Effector memory CD4-positive, alpha-beta T cell (primary cell): ENCODE measurements at regions not wholly inside any gene's neighbourhood (a gene's known extent, or its start where the extent isn't known, plus 50 kb on each side); places are given as distances from the start of the nearest gene placed in this dataset.

Experiments used
- DNase-seq, 3 donors: peaks; one replicate each; pipeline ENCODE4 v3.0.0-alpha.2; 2020
- H3K27ac ChIP-seq: 2 replicates; pipeline ENCODE4 v1.7.0; 2013; ENCODE audit warnings: mild to moderate bottlenecking, low read length, moderate library complexity; ENCODE audit not compliant: insufficient read depth, poor library complexity, severe bottlenecking
- H3K27me3 ChIP-seq: replicated peaks from 2 replicates; pipeline ENCODE4 v1.7.0; 2013; ENCODE audit warnings: mild to moderate bottlenecking, low read length; ENCODE audit not compliant: insufficient read depth, control insufficient read depth, poor library complexity, severe bottlenecking
- H3K36me3 ChIP-seq: 2 replicates; pipeline ENCODE4 v1.7.0; 2013; ENCODE audit warnings: mild to moderate bottlenecking, low read length, moderate library complexity; ENCODE audit not compliant: control insufficient read depth, insufficient read depth
- H3K4me1 ChIP-seq: 2 replicates; pipeline ENCODE4 v1.7.0; 2013; ENCODE audit warnings: low read length, mild to moderate bottlenecking; ENCODE audit not compliant: control insufficient read depth, insufficient read depth, poor library complexity, severe bottlenecking
- H3K4me3 ChIP-seq: 2 replicates; pipeline ENCODE4 v1.7.0; 2013; ENCODE audit warnings: low read length, low read depth, mild to moderate bottlenecking; ENCODE audit not compliant: insufficient read depth, poor library complexity, severe bottlenecking
- H3K9me3 ChIP-seq: 2 replicates; pipeline ENCODE4 v1.7.0; 2013; ENCODE audit warnings: mild to moderate bottlenecking, low read length, moderate library complexity; ENCODE audit not compliant: control insufficient read depth

DNA sequence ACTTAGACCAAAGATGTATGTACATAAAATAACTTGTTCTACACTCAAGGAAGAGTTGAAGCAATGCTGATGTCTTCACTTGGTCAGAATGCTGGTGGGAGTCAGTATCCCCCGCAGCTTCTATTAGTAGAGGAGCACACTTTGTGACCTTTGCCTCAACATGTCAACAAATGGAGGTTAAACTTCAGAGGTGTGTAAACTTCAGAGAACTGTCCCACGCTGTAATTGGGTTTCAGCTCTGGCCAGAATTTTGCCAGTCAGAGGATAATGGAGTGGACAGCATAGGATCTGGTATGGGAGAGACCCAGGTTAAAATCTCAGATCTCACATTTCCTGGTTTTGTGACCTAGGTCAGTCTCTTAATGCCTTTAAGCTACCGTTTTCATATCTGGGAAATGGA lies 107.6 kb upstream of the ZNF644 start:
- Histone ChIP-seq H3K36me3 (no peaks in the 10 kb centered on the region), H3K4me1 (no peaks in the 10 kb centered on the region), H3K27ac (no peak overlapping the region), H3K9me3 (no peaks in the 10 kb centered on the region), H3K27me3 (no peaks in the 10 kb centered on the region), H3K4me3 (no peak overlapping the region)
- DNase-seq, result no peak

GRCh38 chr1:91129017-91129416 lies 107.2 kb upstream of the ZNF644 start:
- H3K27me3 ChIP-seq, result no peaks in the 10 kb centered on the region
- H3K27ac ChIP-seq, result no peak overlapping the region
- H3K4me1 ChIP-seq, result no peaks in the 10 kb centered on the region
- H3K36me3 ChIP-seq, result no peaks in the 10 kb centered on the region
- no peaks in the 10 kb centered on the region for H3K9me3 ChIP-seq
- H3K4me3 ChIP-seq, result no peak overlapping the region
- no peak for DNase-seq

GRCh38 chr1:91124989-91125417 lies 103.2 kb upstream of the ZNF644 start:
- H3K4me3 ChIP-seq, result no peak overlapping the region
- no peaks in the 10 kb centered on the region for H3K36me3 ChIP-seq
- H3K4me1 ChIP-seq, result no peaks in the 10 kb centered on the region
- H3K27me3 ChIP-seq, result no peaks in the 10 kb centered on the region
- DNase-seq, result no peak
- no peaks in the 10 kb centered on the region for H3K9me3 ChIP-seq
- no peak overlapping the region for H3K27ac ChIP-seq

GRCh38 chr1:91124290-91124985 lies 102.6 kb upstream of the ZNF644 start:
- Histone ChIP-seq H3K36me3 (no peaks in the 10 kb centered on the region), H3K4me3 (no peak overlapping the region), H3K27me3 (no peaks in the 10 kb centered on the region), H3K9me3 (no peaks in the 10 kb centered on the region), H3K27ac (no peak overlapping the region), H3K4me1 (no peaks in the 10 kb centered on the region)
- no peak for DNase-seq

GRCh38 chr1:91123773-91124172 lies 101.9 kb upstream of the ZNF644 start:
- DNase-seq, result no peak
- no peak overlapping the region for H3K4me3 ChIP-seq
- H3K4me1 ChIP-seq, result no peaks in the 10 kb centered on the region
- H3K27me3 ChIP-seq, result no peaks in the 10 kb centered on the region
- no peaks in the 10 kb centered on the region for H3K9me3 ChIP-seq
- H3K27ac ChIP-seq, result no peak overlapping the region
- no peaks in the 10 kb centered on the region for H3K36me3 ChIP-seq

DNA sequence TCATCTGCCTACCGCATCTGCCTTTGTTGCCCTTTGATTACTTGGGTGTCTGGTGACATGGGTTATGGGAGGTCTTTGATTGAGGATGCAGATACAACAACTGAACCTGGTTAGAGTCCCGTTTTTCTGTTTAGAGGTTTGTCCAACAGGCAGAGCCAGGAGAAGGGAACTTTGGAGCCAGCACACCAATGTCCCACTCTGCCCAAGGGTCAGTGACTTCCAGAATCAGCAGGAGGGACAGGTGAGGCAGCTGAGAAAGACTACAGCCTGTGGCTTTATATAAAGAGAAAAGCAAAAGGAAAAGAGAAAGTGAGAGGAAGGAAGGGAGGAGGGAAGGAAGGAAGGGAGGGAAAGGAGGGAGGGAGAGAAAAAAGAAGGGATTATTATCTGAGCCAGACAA lies 101.5 kb upstream of the ZNF644 start:
- Histone ChIP-seq H3K27ac (no peak overlapping the region), H3K36me3 (no peaks in the 10 kb centered on the region), H3K4me1 (no peaks in the 10 kb centered on the region), H3K4me3 (no peak overlapping the region), H3K9me3 (no peaks in the 10 kb centered on the region), H3K27me3 (no peaks in the 10 kb centered on the region)
- no peak for DNase-seq

DNA sequence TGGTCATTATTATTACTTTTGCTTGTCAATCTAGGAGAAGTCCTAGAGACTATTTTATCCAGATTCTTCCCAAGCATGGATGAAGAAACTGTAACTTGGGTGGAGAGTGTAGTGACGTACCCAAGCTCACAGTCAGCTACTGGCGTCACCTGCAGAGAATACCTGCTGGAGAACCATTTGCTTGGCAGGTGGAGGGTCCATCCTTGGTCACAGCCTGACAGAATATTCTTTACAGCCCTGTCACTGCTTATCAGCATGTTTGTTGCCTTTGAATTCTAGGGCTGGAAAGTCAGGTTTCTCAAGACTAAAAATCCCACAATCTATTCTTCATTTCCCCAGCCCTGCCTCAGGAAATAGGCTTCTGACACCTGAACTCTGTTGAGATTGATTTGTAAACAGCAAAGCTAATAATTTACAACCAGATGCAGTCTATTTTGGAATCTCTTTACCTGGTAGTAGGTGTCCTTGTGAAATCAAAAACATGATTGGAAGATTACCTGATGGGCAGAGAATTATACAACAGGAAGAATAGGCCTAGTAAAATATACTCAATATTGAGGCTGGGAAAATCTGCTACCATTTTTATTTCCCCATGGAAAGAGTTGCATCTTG lies 100.4 kb upstream of the ZNF644 start:
- Histone ChIP-seq H3K4me1 (no peaks in the 10 kb centered on the region), H3K4me3 (no peak overlapping the region), H3K36me3 (no peaks in the 10 kb centered on the region), H3K27me3 (no peaks in the 10 kb centered on the region), H3K27ac (no peak overlapping the region), H3K9me3 (no peaks in the 10 kb centered on the region)
- DNase-seq, result no peak

DNA sequence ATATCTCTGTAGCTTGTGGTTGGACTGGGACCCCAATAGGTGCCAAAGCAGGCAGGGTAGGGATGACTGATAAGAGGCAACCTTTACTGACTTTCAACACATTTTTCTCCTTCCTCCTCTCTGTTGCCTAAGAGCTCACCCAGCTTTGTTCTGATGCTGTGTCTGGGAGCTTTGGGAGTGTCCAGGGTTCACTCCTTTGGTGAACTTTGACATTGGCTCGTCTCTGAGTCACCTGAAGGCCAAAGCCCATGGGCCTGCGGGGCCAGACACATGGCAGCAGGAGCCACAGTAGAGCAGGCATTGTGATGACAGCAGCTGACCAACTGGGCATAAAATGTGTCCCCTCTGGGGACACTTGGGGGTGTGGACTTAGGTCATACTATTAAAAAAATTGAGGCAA lies 99.5 kb upstream of the ZNF644 start:
- Histone ChIP-seq H3K27me3 (no peaks in the 10 kb centered on the region), H3K4me1 (no peaks in the 10 kb centered on the region), H3K36me3 (no peaks in the 10 kb centered on the region), H3K27ac (no peak overlapping the region), H3K9me3 (no peaks in the 10 kb centered on the region), H3K4me3 (no peak overlapping the region)
- DNase-seq, result no peak

DNA sequence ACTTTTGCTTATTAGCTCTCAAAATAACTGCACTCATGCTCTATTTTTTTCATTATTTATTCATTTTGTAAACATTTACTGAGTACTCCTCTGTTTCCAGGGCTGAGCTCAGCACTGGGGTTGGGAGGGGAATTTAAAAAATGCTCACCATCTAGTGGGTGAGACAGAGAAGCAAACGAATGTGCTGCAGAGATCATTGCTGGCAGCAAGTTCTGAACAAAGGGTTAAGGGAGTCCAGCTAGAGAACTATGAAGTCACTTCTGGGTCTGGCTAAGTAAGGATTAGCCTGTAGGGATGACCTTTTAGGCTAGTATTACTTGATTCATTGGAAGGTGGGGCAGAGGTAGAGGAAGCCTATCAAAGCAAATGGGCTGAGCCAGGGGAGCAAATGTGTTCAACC lies 99.1 kb upstream of the ZNF644 start:
- Histone ChIP-seq H3K27ac (no peak overlapping the region), H3K27me3 (no peaks in the 10 kb centered on the region), H3K36me3 (no peaks in the 10 kb centered on the region), H3K9me3 (no peaks in the 10 kb centered on the region), H3K4me3 (no peak overlapping the region), H3K4me1 (no peaks in the 10 kb centered on the region)
- DNase-seq, result no peak

GRCh38 chr1:91120421-91120820 lies 98.6 kb upstream of the ZNF644 start:
- no peaks in the 10 kb centered on the region for H3K9me3 ChIP-seq
- H3K36me3 ChIP-seq, result no peaks in the 10 kb centered on the region
- no peaks in the 10 kb centered on the region for H3K27me3 ChIP-seq
- DNase-seq, result no peak
- no peak overlapping the region for H3K4me3 ChIP-seq
- no peak overlapping the region for H3K27ac ChIP-seq
- no peaks in the 10 kb centered on the region for H3K4me1 ChIP-seq
